Endothelial cell of umbilical vein (primary cell): ENCODE measurements at regions not wholly inside any gene's neighbourhood (a gene's known extent, or its start where the extent isn't known, plus 50 kb on each side); places are given as distances from the start of the nearest gene placed in this dataset.

Experiments used
- BruUV-seq: library from RNA; stranded (reverse); fragments of 400-500 nt; replicated peaks from 2 replicates; lab custom pipeline; 2021; lab: Mats Ljungman, UMichigan
- CTCF ChIA-PET: fragments of 300-600, 350-600 bp; sonication (Branson Sonifier 250); formaldehyde crosslinking; loops from one replicate; lab custom pipeline; 2021; ENCODE audit warnings: antibody characterized with exemption, inconsistent platforms; lab: Charles Lee
- POLR2A ChIA-PET: fragments of 300-600, 350-600 bp; sonication (Branson Sonifier 250); formaldehyde crosslinking; loops from one replicate; lab custom pipeline; 2021; ENCODE audit warnings: antibody characterized with exemption, inconsistent platforms; lab: Charles Lee
- DNase-seq: peaks from one replicate; pipeline ENCODE4 v3.0.0-alpha.2; 2011; ENCODE audit warnings: low read depth, low spot score
- FAIRE-seq: peaks from 2 replicates; lab custom pipeline; 2011; peaks lifted over from hg19 to GRCh38; lab: Jason Lieb, UNC
- H2AFZ ChIP-seq: 2 replicates; pipeline ENCODE4 v1.6.0; 2012; ENCODE audit warnings: low read depth, low read length, control low read depth, inconsistent platforms
- H3K27ac ChIP-seq: 2 replicates; pipeline ENCODE4 v1.5.1; 2011; ENCODE audit warnings: low read depth, mild to moderate bottlenecking, control low read depth, low read length, moderate library complexity; ENCODE audit not compliant: insufficient read depth
- H3K27me3 ChIP-seq, 2 experiments: 2 replicates each; pipeline versions ENCODE4 v1.6.0 to v1.6.1; 2011; ENCODE audit warnings: low read length in 2 of 2, mixed read lengths in 1 of 2; ENCODE audit not compliant: control insufficient read depth in 2 of 2, insufficient read depth in 2 of 2
- H3K36me3 ChIP-seq, 2 experiments: 2 replicates in 1 of 2; 3 replicates in 1 of 2; pipeline ENCODE4 v1.5.1; 2011; ENCODE audit warnings: low read length in 2 of 2, mild to moderate bottlenecking in 1 of 2, moderate library complexity in 1 of 2; ENCODE audit not compliant: control insufficient read depth in 2 of 2, insufficient read depth in 2 of 2; ENCODE audit errors: extremely low read depth in 1 of 2
- H3K4me1 ChIP-seq: 3 replicates; pipeline ENCODE4 v1.5.1; 2011; ENCODE audit warnings: mild to moderate bottlenecking, low read length; ENCODE audit not compliant: control insufficient read depth, insufficient read depth; ENCODE audit errors: extremely low read depth
- H3K4me2 ChIP-seq: 2 replicates; pipeline ENCODE4 v1.6.1; 2011; ENCODE audit warnings: low read length, control low read depth, mixed read lengths; ENCODE audit not compliant: insufficient read depth
- H3K4me3 ChIP-seq, 3 experiments: fragments of 200-600 bp in 1 of 3; sonication (generic), shearing (Covaris generic) in 1 of 3; replicated peaks in 1 of 3; 2 replicates each; pipeline ENCODE4 v1.5.1; 2011 to 2016; ENCODE audit warnings: control low read depth in 3 of 3, low read length in 3 of 3, mild to moderate bottlenecking in 2 of 3, inconsistent platforms in 1 of 3, low read depth in 1 of 3, moderate library complexity in 1 of 3; ENCODE audit not compliant: insufficient read depth in 1 of 3
- H3K79me2 ChIP-seq: 2 replicates; pipeline ENCODE4 v1.6.0; 2012; ENCODE audit warnings: low read length, inconsistent platforms; ENCODE audit not compliant: control insufficient read depth, insufficient read depth
- H3K9ac ChIP-seq: replicated peaks from 2 replicates; pipeline ENCODE3; 2011; ENCODE audit warnings: low read length, control low read depth; ENCODE audit not compliant: insufficient read depth; ENCODE audit errors: extremely low read depth
- H3K9me1 ChIP-seq: replicated peaks from 3 replicates; pipeline ENCODE4 v1.6.0; 2011; ENCODE audit warnings: mild to moderate bottlenecking, low read length; ENCODE audit not compliant: control insufficient read depth, insufficient read depth; ENCODE audit errors: extremely low read depth
- H3K9me3 ChIP-seq: replicated peaks from 2 replicates; pipeline ENCODE4 v1.5.1; 2012; ENCODE audit warnings: low read length, inconsistent platforms; ENCODE audit not compliant: control insufficient read depth, insufficient read depth
- H4K20me1 ChIP-seq: replicated peaks from 2 replicates; pipeline ENCODE3; 2011; ENCODE audit warnings: mild to moderate bottlenecking, low read length; ENCODE audit not compliant: control insufficient read depth, insufficient read depth; ENCODE audit errors: extremely low read depth
- EZH2 ChIP-seq: IDR thresholded peaks from 2 replicates; pipeline ENCODE4 v1.6.1; 2012; ENCODE audit warnings: borderline replicate concordance, low read depth, mild to moderate bottlenecking, moderate library complexity, low read length, inconsistent platforms; ENCODE audit not compliant: severe bottlenecking
- FOS ChIP-seq: IDR thresholded peaks from 2 replicates; pipeline ENCODE4 v1.6.1; 2011; ENCODE audit warnings: mild to moderate bottlenecking, low read length, moderate library complexity, borderline replicate concordance; ENCODE audit not compliant: insufficient read depth
- GATA2 ChIP-seq: IDR thresholded peaks from 2 replicates; pipeline ENCODE4 v1.7.0; 2011; ENCODE audit warnings: low read depth, mild to moderate bottlenecking, moderate library complexity, mixed read lengths, low read length; ENCODE audit not compliant: insufficient read length, insufficient read depth
- JUN ChIP-seq: IDR thresholded peaks from 2 replicates; pipeline ENCODE4 v1.6.1; 2011; ENCODE audit warnings: borderline replicate concordance, low read depth; ENCODE audit not compliant: insufficient read length, insufficient read depth
- MYC ChIP-seq: IDR thresholded peaks from one replicate; pipeline ENCODE4 v1.6.1; 2011; ENCODE audit warnings: mild to moderate bottlenecking, low read depth, low read length
- POLR2A ChIP-seq: IDR thresholded peaks from 2 replicates; pipeline ENCODE4 v1.6.1; 2012; ENCODE audit warnings: low read depth, mild to moderate bottlenecking, control low read depth, low read length
- POLR2AphosphoS5 ChIP-seq: IDR thresholded peaks from 2 replicates; pipeline ENCODE4 v1.6.1; 2012; ENCODE audit warnings: low read depth, mild to moderate bottlenecking, control low read depth, low read length, moderate library complexity; ENCODE audit not compliant: insufficient read depth
- dilution Hi-C: fragments of 300-500 bp; cut with MboI; formaldehyde crosslinking; loops from one replicate; pipeline ENCODE4 v1.15.0; 2019; ENCODE audit warnings: low sequenced_read_pairs; ENCODE audit not compliant: extremely low pct_ligation_motif_present
- intact Hi-C: fragments of 100-400 bp; cut with micrococcal nuclease; formaldehyde crosslinking; loops from one replicate; pipeline ENCODE4 v1.10.0; 2022
- TF ChIP-seq, protein P1 (sequence below), 2 donors: IDR thresholded peaks; 1 replicate in 1 of 2; 2 replicates in 1 of 2; pipeline ENCODE4 v1.5.1; 2011; ENCODE audit warnings: low read length in 2 of 2, mild to moderate bottlenecking in 2 of 2, moderate library complexity in 2 of 2, control low read depth in 1 of 2, inconsistent platforms in 1 of 2, low read depth in 1 of 2; ENCODE audit not compliant: insufficient read depth in 1 of 2; ENCODE audit errors: extremely low read depth in 1 of 2
- TF ChIP-seq, protein P2 (sequence below): IDR thresholded peaks from 2 replicates; pipeline ENCODE4 v1.6.1; 2011; ENCODE audit not compliant: insufficient read depth, insufficient read length

DNA sequence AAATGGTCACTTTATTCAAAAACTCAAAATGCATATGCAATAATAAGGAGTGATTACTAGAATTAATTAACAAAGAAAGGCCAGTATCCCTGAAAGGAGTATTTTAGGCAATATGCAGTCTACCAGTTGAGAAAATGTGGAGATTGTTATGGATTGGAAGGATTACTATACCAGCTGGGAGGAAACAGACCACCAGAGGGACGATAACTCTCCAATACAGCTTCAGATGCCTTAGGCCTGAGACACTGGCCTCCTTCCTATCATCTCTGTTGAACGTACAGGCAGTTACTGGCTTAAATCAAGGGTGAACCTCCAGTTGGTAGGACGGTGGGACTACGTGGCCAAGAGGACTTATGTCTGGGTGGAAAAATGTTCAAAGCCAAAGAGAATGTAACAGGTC lies 336.4 kb upstream of the EPHA4 start:
- intact Hi-C loops (no loop called here), dilution Hi-C loops (no loop called here)
- CTCF ChIA-PET: no interaction called here
- Histone ChIP-seq H2AFZ (no peak overlapping the region), H3K4me1 (peaks cover 5% of the 10 kb centered on the region), H3K9ac (no peak overlapping the region), H3K4me2 (no peak overlapping the region), H3K36me3 (no peaks in the 10 kb centered on the region), H3K27ac (no peak overlapping the region), H4K20me1 (no peaks in the 10 kb centered on the region), H3K27me3 (peaks cover 0 to 3% of the 10 kb centered on the region in 2 experiments), H3K4me3 (no peak overlapping the region), H3K79me2 (no peaks in the 10 kb centered on the region), H3K9me1 (no peaks in the 10 kb centered on the region), H3K9me3 (no peaks in the 10 kb centered on the region)
- DNase-seq (no peak), FAIRE-seq (no peak)
- no TSS peak for BruUV-seq
- POLR2A ChIA-PET: no interaction called here
- TF ChIP-seq, protein P1, sequence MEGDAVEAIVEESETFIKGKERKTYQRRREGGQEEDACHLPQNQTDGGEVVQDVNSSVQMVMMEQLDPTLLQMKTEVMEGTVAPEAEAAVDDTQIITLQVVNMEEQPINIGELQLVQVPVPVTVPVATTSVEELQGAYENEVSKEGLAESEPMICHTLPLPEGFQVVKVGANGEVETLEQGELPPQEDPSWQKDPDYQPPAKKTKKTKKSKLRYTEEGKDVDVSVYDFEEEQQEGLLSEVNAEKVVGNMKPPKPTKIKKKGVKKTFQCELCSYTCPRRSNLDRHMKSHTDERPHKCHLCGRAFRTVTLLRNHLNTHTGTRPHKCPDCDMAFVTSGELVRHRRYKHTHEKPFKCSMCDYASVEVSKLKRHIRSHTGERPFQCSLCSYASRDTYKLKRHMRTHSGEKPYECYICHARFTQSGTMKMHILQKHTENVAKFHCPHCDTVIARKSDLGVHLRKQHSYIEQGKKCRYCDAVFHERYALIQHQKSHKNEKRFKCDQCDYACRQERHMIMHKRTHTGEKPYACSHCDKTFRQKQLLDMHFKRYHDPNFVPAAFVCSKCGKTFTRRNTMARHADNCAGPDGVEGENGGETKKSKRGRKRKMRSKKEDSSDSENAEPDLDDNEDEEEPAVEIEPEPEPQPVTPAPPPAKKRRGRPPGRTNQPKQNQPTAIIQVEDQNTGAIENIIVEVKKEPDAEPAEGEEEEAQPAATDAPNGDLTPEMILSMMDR (IDR thresholded peaks at IDR 0.05; ENCODE audit: extremely low read depth in 1 of 2, insufficient read depth in 1 of 2, low read depth in 1 of 2, low read length in 2 of 2): no peak
- TF ChIP-seq POLR2AphosphoS5: no peak
- no peak for TF ChIP-seq MYC
- no peak for TF ChIP-seq POLR2A
- no peak for TF ChIP-seq GATA2
- TF ChIP-seq JUN: no peak
- no peak for TF ChIP-seq FOS
- TF ChIP-seq, protein P2, sequence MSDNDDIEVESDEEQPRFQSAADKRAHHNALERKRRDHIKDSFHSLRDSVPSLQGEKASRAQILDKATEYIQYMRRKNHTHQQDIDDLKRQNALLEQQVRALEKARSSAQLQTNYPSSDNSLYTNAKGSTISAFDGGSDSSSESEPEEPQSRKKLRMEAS: no peak
- no peak for TF ChIP-seq EZH2
